H9 (cell line): ENCODE measurements at regions not wholly inside any gene's neighbourhood (a gene's known extent, or its start where the extent isn't known, plus 50 kb on each side); places are given as distances from the start of the nearest gene placed in this dataset.
"Not testable (repeated sequence)": the region's sequence is repeated elsewhere in the genome, so short reads cannot be mapped to it uniquely, and the experiment has no call there.

ENCODE experiments used
- DNase-seq: peaks from one replicate; pipeline ENCODE4 v3.0.0-alpha.2; 2017
- H2AFZ ChIP-seq: one replicate; pipeline ENCODE4 v1.6.1; 2013; ENCODE audit warnings: mild to moderate bottlenecking, low read length, control low read depth, moderate library complexity
- H2AK5ac ChIP-seq: 2 replicates; pipeline ENCODE4 v1.6.1; 2013; ENCODE audit warnings: low read length, control low read depth, mixed read lengths; ENCODE audit not compliant: insufficient read length
- H2BK120ac ChIP-seq: one replicate; pipeline ENCODE4 v1.6.1; 2013; ENCODE audit warnings: low read depth, mild to moderate bottlenecking, low read length, control low read depth, inconsistent platforms; ENCODE audit not compliant: poor library complexity, severe bottlenecking
- H2BK12ac ChIP-seq: 2 replicates; pipeline ENCODE4 v1.6.1; 2013; ENCODE audit warnings: low read length, control low read depth, mixed read lengths, low read depth; ENCODE audit not compliant: insufficient read length
- H2BK15ac ChIP-seq: 2 replicates; pipeline ENCODE4 v1.6.1; 2013; ENCODE audit warnings: low read depth, low read length, control low read depth
- H2BK20ac ChIP-seq: one replicate; pipeline ENCODE4 v1.6.1; 2013; ENCODE audit warnings: low read depth, mild to moderate bottlenecking, low read length, control low read depth, inconsistent platforms; ENCODE audit not compliant: poor library complexity, severe bottlenecking
- H2BK5ac ChIP-seq: 2 replicates; pipeline ENCODE4 v1.6.1; 2013; ENCODE audit warnings: low read length, control low read depth, mixed read lengths; ENCODE audit not compliant: insufficient read length
- H3K14ac ChIP-seq: 2 replicates; pipeline ENCODE4 v1.6.1; 2013; ENCODE audit warnings: low read length, control low read depth; ENCODE audit not compliant: insufficient read depth
- H3K18ac ChIP-seq: 2 replicates; pipeline ENCODE4 v1.6.1; 2013; ENCODE audit warnings: low read depth, mild to moderate bottlenecking, mixed read lengths, low read length, control low read depth; ENCODE audit not compliant: insufficient read length
- H3K23ac ChIP-seq: 2 replicates; pipeline ENCODE4 v1.6.1; 2013; ENCODE audit warnings: low read length, control low read depth, mixed read lengths, low read depth; ENCODE audit not compliant: insufficient read length
- H3K23me2 ChIP-seq: 2 replicates; pipeline ENCODE4 v1.6.1; 2013; ENCODE audit warnings: low read depth, mild to moderate bottlenecking, mixed read lengths, low read length, control low read depth; ENCODE audit not compliant: insufficient read length, poor library complexity, severe bottlenecking
- H3K27ac ChIP-seq: 2 replicates; pipeline ENCODE4 v1.5.1; 2013; ENCODE audit warnings: low read length, control low read depth, mixed read lengths, low read depth; ENCODE audit not compliant: insufficient read length
- H3K27me3 ChIP-seq: 2 replicates; pipeline ENCODE4 v1.6.1; 2013; ENCODE audit warnings: low read length, control low read depth, inconsistent platforms; ENCODE audit not compliant: insufficient read depth
- H3K4ac ChIP-seq: 2 replicates; pipeline ENCODE4 v1.6.1; 2013; ENCODE audit warnings: low read depth, mild to moderate bottlenecking, control low read depth, inconsistent platforms, low read length, moderate library complexity
- H3K4me1 ChIP-seq: 2 replicates; pipeline ENCODE4 v1.6.1; 2013; ENCODE audit warnings: low read length, control low read depth, inconsistent platforms; ENCODE audit not compliant: insufficient read depth
- H3K4me2 ChIP-seq: 2 replicates; pipeline ENCODE4 v1.6.1; 2013; ENCODE audit warnings: low read length, control low read depth, mixed read lengths; ENCODE audit not compliant: insufficient read length, insufficient read depth
- H3K56ac ChIP-seq: 2 replicates; pipeline ENCODE4 v1.6.1; 2013; ENCODE audit warnings: low read depth, mild to moderate bottlenecking, mixed read lengths, low read length, control low read depth; ENCODE audit not compliant: insufficient read length
- H3K79me1 ChIP-seq: 2 replicates; pipeline ENCODE4 v1.6.1; 2013; ENCODE audit warnings: low read depth, mild to moderate bottlenecking, moderate library complexity, low read length, control low read depth, inconsistent platforms; ENCODE audit not compliant: insufficient read depth, poor library complexity, severe bottlenecking
- H3K79me2 ChIP-seq: 2 replicates; pipeline ENCODE4 v1.6.1; 2013; ENCODE audit warnings: low read length, control low read depth, inconsistent platforms; ENCODE audit not compliant: insufficient read depth
- H3K9ac ChIP-seq: 2 replicates; pipeline ENCODE4 v1.6.1; 2013; ENCODE audit warnings: low read length, control low read depth, mixed read lengths; ENCODE audit not compliant: insufficient read length; ENCODE audit errors: extremely low read depth
- H3K9me3 ChIP-seq: one replicate; pipeline ENCODE4 v1.6.1; 2013; ENCODE audit warnings: low read depth, low read length, inconsistent platforms; ENCODE audit not compliant: control insufficient read depth
- H3T11ph ChIP-seq: one replicate; pipeline ENCODE4 v1.6.1; 2013; ENCODE audit warnings: mild to moderate bottlenecking, low read length, control low read depth, inconsistent platforms
- H4K20me1 ChIP-seq: one replicate; pipeline ENCODE4 v1.6.1; 2013; ENCODE audit not compliant: control insufficient read depth, insufficient read length, insufficient read depth
- H4K5ac ChIP-seq: 2 replicates; pipeline ENCODE4 v1.6.1; 2013; ENCODE audit warnings: low read depth, mild to moderate bottlenecking, mixed read lengths, low read length, control low read depth; ENCODE audit not compliant: insufficient read length
- H4K8ac ChIP-seq: replicated peaks from 2 replicates; pipeline ENCODE4 v1.6.1; 2013; ENCODE audit warnings: low read length, control low read depth, mixed read lengths, low read depth; ENCODE audit not compliant: insufficient read length
- H4K91ac ChIP-seq: 2 replicates; pipeline ENCODE4 v1.6.1; 2013; ENCODE audit warnings: low read depth, mild to moderate bottlenecking, moderate library complexity, mixed read lengths, low read length, control low read depth; ENCODE audit not compliant: insufficient read length
- H3K27ac Mint-ChIP-seq, 3 experiments: 2 replicates in 2 of 3; 3 replicates in 1 of 3; pipeline ENCODE4 v1.8.0; 2020 to 2021; ENCODE audit warnings: mixed read lengths in 3 of 3, mild to moderate bottlenecking in 1 of 3, moderate library complexity in 1 of 3
- H3K27me3 Mint-ChIP-seq: 2 replicates; pipeline ENCODE4 v1.8.0; 2021; ENCODE audit warnings: low read depth, mild to moderate bottlenecking, moderate library complexity, mixed read lengths
- H3K36me3 Mint-ChIP-seq, 3 experiments: 2 replicates in 2 of 3; 3 replicates in 1 of 3; pipeline ENCODE4 v1.8.0; 2020 to 2021; ENCODE audit warnings: low read depth in 3 of 3, mixed read lengths in 3 of 3; ENCODE audit not compliant: insufficient read depth in 1 of 3
- H3K4me1 Mint-ChIP-seq, 2 experiments: 2 replicates each; pipeline ENCODE4 v1.8.0; 2020; ENCODE audit warnings: mixed read lengths in 2 of 2
- H3K4me3 Mint-ChIP-seq, 2 experiments: 2 replicates in 1 of 2; 3 replicates in 1 of 2; pipeline ENCODE4 v1.8.0; 2020 to 2021; ENCODE audit warnings: mild to moderate bottlenecking in 2 of 2, mixed read lengths in 2 of 2, moderate library complexity in 1 of 2
- H3K9me3 Mint-ChIP-seq, 2 experiments: 2 replicates in 1 of 2; 3 replicates in 1 of 2; pipeline ENCODE4 v1.8.0; 2020; ENCODE audit warnings: mild to moderate bottlenecking in 2 of 2, mixed read lengths in 2 of 2, moderate library complexity in 1 of 2
- CTCF ChIP-seq: fragments of 200-600 bp; sonication (generic); conservative IDR thresholded peaks from 3 replicates; pipeline ENCODE4 v1.8.0; 2021; ENCODE audit warnings: antibody characterized with exemption, mild to moderate bottlenecking
- WGBS: extraction: QIAGEN DNeasy Blood & Tissue Kit; methylation state at CpG from one replicate; pipeline ENCODE4 v1.1.7; 2013; ENCODE audit warnings: missing lambda C conversion rate, low lambda C conversion rate, mixed read lengths; ENCODE audit not compliant: insufficient read length; ENCODE audit errors: extremely low coverage; 5-methylcytosine and 5-hydroxymethylcytosine counted together

- Histone ChIP-seq H2BK15ac (no peak overlapping the region), H3K27me3 (no peaks in the 10 kb centered on the region), H2BK120ac (no peak overlapping the region), H4K8ac (no peak overlapping the region), H2AFZ (no peak overlapping the region), H4K20me1 (no peaks in the 10 kb centered on the region), H3K9ac (no peak overlapping the region), H3K23ac (no peak overlapping the region), H3K4me2 (no peak overlapping the region), H4K5ac (no peak overlapping the region), H3K56ac (no peak overlapping the region), H3K23me2 (no peaks in the 10 kb centered on the region), H3T11ph (no peak overlapping the region), H2BK12ac (no peak overlapping the region), H3K18ac (no peak overlapping the region), H2BK20ac (no peak overlapping the region), H3K4me1 (no peaks in the 10 kb centered on the region), H4K91ac (no peak overlapping the region), H3K79me2 (no peaks in the 10 kb centered on the region), H3K27ac (no peak overlapping the region), H3K14ac (no peak overlapping the region), H3K9me3 (no peaks in the 10 kb centered on the region), H3K79me1 (no peaks in the 10 kb centered on the region), H2BK5ac (no peak overlapping the region), H2AK5ac (no peak overlapping the region), H3K4ac (no peak overlapping the region)
- no peak for DNase-seq
- H3K4me1 Mint-ChIP-seq = peaks cover 4% of the 10 kb centered on the region in 2 experiments
- H3K27me3 Mint-ChIP-seq = no peaks in the 10 kb centered on the region
- TF ChIP-seq CTCF = no peak
- H3K9me3 Mint-ChIP-seq = peaks cover 4 to 10% of the 10 kb centered on the region in 2 experiments; a peak in 3 of 5 replicates
- H3K36me3 Mint-ChIP-seq = peaks cover 0 to 16% (median 3%) of the 10 kb centered on the region in 3 experiments; a peak in 4 of 7 replicates
- WGBS = no CpG with 5 or more reads among the region's 5 CpGs
- no peak overlapping the region for H3K27ac Mint-ChIP-seq
- H3K4me3 Mint-ChIP-seq = no peak overlapping the region
Measured at GRCh38 chr5:92206681-92207080, 823.6 kb upstream of the ARRDC3 start.

DNA sequence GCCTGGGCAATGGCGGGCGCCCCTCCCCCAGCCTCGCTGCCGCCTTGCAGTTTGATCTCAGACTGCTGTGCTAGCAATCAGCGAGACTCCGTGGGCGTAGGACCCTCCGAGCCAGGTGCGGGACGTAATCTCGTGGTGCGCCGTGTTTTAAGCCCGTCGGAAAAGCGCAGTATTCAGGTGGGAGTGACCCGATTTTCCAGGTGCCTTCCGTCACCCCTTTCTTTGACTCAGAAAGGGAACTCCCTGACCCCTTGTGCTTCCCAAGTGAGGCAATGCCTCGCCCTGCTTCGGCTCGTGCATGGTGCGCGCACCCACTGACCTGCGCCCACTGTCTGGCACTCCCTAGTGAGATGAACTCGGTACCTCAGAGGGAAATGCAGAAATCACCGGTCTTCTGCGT is 815.9 kb upstream of the ARRDC3 start:
- H3K56ac ChIP-seq, H2AFZ ChIP-seq, H3K9me3 ChIP-seq, H3K4ac ChIP-seq, H3K4me1 ChIP-seq, H3K27ac ChIP-seq, H2BK15ac ChIP-seq, DNase-seq, H3K23ac ChIP-seq, H3K23me2 ChIP-seq, H2BK120ac ChIP-seq, H4K8ac ChIP-seq, H3K79me1 ChIP-seq, H4K91ac ChIP-seq, H3K27me3 Mint-ChIP-seq, H3K4me1 Mint-ChIP-seq, H4K20me1 ChIP-seq, H2BK20ac ChIP-seq, H2AK5ac ChIP-seq, H3K14ac ChIP-seq, H2BK12ac ChIP-seq, H3K27me3 ChIP-seq, H3K79me2 ChIP-seq, H4K5ac ChIP-seq, H3K36me3 Mint-ChIP-seq, H2BK5ac ChIP-seq, H3T11ph ChIP-seq, H3K9me3 Mint-ChIP-seq, H3K4me2 ChIP-seq, H3K18ac ChIP-seq, H3K9ac ChIP-seq: not testable (repeated sequence)
- Mint-ChIP-seq H3K4me3 (peak overlapping the region; percentile 28 to 45; a peak in 3 of 5 replicates), H3K27ac (peak overlapping the region; percentile 74 to 97 (median 94); a peak in 5 of 7 replicates)
- no CpG with 5 or more reads among the region's 27 CpGs for WGBS
